ENCODE measurements at regions not wholly inside any gene's neighbourhood (a gene's known extent, or its start where the extent isn't known, plus 50 kb on each side); places are given as distances from the start of the nearest gene placed in this dataset.
"Not testable (repeated sequence)": the region's sequence is repeated elsewhere in the genome, so short reads cannot be mapped to it uniquely, and the experiment has no call there.

- no peak for DNase-seq
These were observed 82.0 kb upstream of the EPHB3 start for GRCh38 chr3:184479426-184480126.

GRCh38 chr3:184480831-184481230 is 80.8 kb upstream of the EPHB3 start:
- no peak for DNase-seq

GRCh38 chr3:184481984-184482671 is 79.5 kb upstream of the EPHB3 start:
- DNase-seq = no peak

GRCh38 chr3:184485241-184485640 is 76.3 kb upstream of the EPHB3 start:
- no peak for DNase-seq

- DNase-seq = no peak
These were observed 75.7 kb upstream of the EPHB3 start for GRCh38 chr3:184485906-184486305.

GRCh38 chr3:184486614-184487013 is 75.0 kb upstream of the EPHB3 start:
- DNase-seq = no peak

- no peak for DNase-seq
These were observed 73.0 kb upstream of the EPHB3 start for GRCh38 chr3:184488577-184488976.

GRCh38 chr3:184489268-184489841 is 72.2 kb upstream of the EPHB3 start:
- no peak for DNase-seq

GRCh38 chr3:184491011-184491576 is 70.5 kb upstream of the EPHB3 start:
- DNase-seq = no peak

- DNase-seq = no peak
These were observed 69.5 kb upstream of the EPHB3 start for GRCh38 chr3:184491867-184492615.

GRCh38 chr3:184496933-184497332 is 64.7 kb upstream of the EPHB3 start:
- peak; percentile 22 for DNase-seq

GRCh38 chr3:184497804-184498203 is 63.8 kb upstream of the EPHB3 start:
- no peak for DNase-seq

GRCh38 chr3:184498986-184499606 is 62.5 kb upstream of the EPHB3 start:
- no peak for DNase-seq

GRCh38 chr3:184500344-184500923 is 61.2 kb upstream of the EPHB3 start:
- no peak for DNase-seq

- DNase-seq = no peak
These were observed 59.4 kb upstream of the EPHB3 start for GRCh38 chr3:184502123-184502667.

- DNase-seq = not testable (repeated sequence)
These were observed 58.7 kb upstream of the EPHB3 start for GRCh38 chr3:184502841-184503240.

GRCh38 chr3:184503647-184504046 is 57.9 kb upstream of the EPHB3 start:
- DNase-seq = no peak

GRCh38 chr3:184505076-184505878 is 56.3 kb upstream of the EPHB3 start:
- DNase-seq = no peak

GRCh38 chr3:184506561-184506991 is 55.0 kb upstream of the EPHB3 start:
- no peak for DNase-seq

- no peak for DNase-seq
These were observed 52.6 kb upstream of the EPHB3 start for GRCh38 chr3:184508938-184509337.

GRCh38 chr3:184511741-184512140 is 49.8 kb upstream of the EPHB3 start:
- DNase-seq = no peak
